ENCODE measurements at regions not wholly inside any gene's neighbourhood (a gene's known extent, or its start where the extent isn't known, plus 50 kb on each side); places are given as distances from the start of the nearest gene placed in this dataset.

DNA sequence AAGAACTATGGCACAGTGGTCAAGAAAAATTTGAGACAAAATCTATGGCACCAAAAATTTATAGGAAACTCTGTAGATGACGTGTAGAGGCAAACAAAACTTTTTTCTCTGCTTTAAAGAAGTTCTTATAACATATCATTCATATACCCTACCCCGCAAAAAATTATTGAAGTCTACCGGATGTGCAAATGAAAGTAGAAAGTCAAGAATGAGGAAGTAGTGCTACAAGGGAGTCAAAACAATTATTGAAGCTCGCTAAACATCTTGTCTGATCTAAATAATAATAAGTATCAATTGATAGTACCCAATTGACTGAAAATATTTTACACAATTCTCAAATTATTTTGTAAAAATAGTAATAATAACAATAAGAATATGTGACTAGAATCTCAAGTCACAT, 398.5 kb downstream of the TAF11L14 start:
- DNase-seq (ENCODE audit: low read depth) = no peak

DNA sequence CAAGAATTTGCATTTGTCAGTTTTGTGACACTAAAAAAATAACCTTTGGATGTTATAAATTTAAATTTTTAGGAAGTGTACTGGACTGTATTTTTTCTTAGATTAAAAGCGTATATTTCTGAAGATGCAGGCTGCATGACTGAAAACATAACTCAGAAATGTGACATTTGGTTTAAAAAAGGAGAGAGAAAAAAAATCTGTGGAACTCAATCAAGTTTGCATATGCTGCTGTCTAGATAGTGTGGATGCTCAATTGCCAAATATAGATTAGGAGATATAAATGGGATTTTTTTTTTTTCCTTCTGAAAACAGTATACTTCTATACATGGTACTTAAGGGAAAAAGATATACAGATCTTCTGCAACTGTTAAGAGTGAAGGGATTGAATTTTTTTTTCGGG, 402.3 kb downstream of the TAF11L14 start:
- no peak for DNase-seq (ENCODE audit: low read depth)

DNA sequence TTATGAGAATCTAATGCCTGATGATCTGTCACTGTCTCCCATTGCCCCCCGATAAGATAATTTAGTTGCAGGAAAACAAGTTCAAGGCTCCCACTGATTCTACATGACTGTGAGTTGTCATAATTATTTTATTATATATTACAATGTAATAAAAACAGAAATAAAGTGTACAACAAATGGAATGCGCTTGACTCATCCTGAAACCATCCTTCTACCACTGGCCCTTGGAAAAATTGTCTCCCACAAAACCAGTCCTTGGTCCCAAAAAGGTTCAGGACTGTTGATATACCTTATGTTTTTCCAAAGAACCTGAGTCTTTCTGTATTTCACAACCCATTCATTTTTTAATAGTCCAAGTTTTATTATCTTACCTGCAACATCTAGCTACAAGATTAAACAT, 403.5 kb downstream of the TAF11L14 start:
- DNase-seq (ENCODE audit: low read depth) = no peak

DNA sequence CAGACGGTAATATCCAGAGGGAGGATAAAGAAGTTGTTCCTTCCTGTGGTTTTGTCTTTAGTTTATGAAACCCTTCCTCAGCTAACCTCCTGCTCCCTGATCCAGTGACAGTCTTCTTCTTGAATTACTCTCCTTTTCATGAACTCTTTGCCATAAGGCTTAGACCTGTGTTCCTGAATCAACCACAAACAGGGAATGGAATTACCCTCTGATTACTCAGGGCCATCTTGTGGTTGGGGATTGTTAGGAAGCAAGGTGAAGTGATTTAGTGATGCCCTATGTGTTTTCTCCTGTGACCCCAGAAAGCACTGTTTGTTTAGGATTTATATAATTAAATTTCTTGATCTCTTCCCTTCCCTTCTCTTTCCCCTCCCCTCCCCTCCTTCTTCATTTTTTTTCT, 409.1 kb downstream of the TAF11L14 start:
- DNase-seq (ENCODE audit: low read depth) = no peak

DNA sequence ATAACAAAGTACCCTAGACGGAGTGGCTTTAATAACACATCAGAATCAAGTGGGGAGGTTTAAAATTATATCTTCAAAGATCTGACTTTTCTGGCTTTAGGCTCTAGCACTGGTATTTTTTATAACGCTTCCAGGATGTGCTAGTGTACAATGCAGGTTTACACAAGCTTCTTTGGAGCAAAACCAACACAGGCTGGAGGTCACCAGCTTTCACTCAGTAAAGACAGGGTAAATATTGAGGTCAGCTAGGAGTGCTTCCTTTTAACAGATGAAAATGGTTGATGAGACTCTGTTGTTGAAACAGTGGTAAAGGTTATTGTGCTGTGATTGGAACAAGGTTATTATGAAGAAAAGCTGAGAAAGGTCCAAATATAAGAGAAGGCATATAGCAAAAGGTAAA, 414.2 kb downstream of the TAF11L14 start:
- no peak for DNase-seq (ENCODE audit: low read depth)

DNA sequence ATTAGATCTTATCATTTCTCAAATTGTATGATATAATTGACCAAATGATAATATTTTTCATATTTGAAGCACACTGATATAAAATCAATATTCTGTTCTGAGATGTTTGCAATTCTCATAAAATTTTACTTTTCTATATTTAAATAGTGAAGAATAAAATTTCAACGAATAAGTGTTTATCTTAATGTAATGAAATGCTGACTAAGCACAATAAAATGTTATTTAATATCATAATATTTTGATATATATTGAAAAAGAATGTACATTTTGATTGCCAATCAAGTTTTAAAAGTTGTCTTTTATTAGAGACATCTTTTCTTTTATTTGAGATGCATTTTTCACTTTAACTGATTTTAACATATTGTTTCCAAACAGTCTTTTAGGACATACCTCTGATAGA, 416.1 kb downstream of the TAF11L14 start:
- DNase-seq (ENCODE audit: low read depth) = no peak

DNA sequence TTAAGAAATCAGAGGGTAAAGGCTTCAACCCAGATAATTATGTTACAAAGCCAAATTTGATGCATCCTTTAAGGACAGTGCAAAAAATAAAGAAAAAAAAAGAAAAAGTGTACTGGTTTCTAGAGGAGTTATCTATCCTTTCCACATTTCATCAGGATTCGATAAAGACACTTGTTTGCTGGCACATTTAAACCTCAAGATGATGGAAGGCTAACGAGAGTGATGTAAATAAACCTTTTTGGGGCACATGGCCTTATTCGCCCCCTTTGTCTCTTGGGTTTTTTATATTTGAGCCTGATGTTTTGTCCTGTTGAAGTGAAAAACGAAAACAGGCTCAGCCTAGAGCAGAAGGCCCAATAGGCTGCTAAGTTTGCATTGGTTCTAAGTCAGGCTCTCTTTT, 416.5 kb downstream of the TAF11L14 start:
- DNase-seq (ENCODE audit: low read depth) = no peak

DNA sequence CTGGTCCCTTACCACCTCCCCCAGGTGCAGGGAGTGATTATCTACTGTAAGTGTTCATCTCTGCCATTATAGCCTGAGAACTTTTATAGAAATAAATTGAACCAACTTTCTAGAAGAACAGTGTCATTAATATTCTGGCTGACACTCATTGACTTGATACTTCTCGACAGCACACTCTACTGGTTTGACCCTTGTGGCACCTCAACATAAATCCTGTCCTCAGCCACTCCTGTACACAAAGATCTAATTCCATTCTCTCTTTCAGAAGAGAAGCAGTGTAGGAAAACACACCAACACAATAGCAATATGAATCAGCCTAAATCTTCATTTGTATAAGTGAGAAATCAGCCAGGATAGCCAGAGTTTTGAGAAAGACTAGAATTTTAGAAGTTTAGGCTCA, 417.7 kb downstream of the TAF11L14 start:
- no peak for DNase-seq (ENCODE audit: low read depth)

DNA sequence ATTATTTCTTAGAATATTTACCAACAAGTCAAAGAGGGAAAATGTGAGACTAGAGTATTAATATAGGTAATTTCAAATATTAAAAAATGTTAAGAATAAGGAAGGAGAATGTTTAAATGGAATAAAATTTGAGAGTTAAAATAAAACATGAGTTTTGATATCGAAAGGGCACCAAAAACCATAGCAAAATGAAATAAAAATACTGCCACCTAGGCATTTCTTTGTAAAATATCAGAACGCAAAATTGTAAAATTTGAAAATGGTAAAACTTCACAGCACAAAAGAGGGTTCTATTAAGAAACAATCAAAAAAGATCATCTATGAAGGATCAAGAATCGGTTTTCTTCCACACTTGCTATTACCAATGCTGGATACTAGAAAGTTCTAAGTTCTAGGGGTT, 418.3 kb downstream of the TAF11L14 start:
- DNase-seq (ENCODE audit: low read depth) = no peak

DNA sequence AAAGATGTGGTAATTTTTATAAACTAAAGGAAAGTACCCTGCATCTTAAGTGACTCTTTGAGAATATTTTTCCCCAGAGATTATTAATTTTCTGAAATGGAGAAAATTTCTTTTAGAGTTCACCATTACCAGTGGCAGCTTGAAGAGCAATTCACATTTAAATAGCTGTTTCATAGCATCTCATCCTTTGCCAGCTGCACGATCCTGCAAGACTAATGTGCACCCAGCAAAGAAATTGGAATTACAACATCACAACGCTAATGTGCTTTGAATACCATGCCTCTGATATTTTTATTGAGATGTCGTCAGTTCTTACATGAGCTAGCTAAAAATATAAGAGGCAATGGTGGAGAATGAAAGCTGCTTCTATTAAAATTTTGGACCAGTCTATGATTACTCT, 423.5 kb downstream of the TAF11L14 start:
- no peak for DNase-seq (ENCODE audit: low read depth)

DNA sequence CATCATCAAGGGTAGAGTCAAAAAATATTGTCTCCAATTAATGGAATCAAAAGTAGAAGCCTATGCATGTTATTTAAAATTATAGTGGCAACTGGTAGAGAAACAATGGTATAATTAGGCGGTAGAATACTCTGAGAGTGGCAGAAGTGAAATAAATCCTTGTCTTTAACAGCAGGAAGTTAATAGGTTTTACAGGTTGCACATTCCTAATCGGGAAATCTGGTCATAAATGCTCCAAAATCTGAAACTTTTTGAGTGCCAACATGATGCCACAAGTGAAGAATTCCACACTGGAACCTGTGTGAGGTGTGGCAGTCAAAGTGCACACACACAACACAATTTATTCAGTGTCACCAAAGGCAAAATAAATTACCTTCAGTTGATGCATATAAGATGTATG, 433.4 kb downstream of the TAF11L14 start:
- DNase-seq (ENCODE audit: low read depth) = no peak

DNA sequence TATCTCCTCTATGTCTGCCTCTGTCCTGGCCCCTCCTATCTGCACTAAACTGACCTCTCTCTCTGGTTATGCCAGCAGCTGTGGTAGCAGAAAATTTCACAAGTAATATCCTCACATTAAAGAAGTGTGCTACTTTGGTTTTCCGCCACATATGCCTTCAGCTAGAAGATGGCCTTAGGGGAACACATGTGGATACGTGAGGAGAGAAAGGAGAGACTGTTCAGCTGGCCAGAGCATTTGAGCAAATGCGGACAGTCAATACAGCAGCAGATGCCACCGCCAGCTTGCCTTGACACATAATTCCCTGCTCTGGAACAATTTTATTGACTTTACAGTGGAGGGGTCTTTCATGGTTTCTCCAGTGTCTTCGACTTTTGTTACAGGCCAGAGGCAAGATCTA, 434.6 kb downstream of the TAF11L14 start:
- DNase-seq (ENCODE audit: low read depth) = no peak

DNA sequence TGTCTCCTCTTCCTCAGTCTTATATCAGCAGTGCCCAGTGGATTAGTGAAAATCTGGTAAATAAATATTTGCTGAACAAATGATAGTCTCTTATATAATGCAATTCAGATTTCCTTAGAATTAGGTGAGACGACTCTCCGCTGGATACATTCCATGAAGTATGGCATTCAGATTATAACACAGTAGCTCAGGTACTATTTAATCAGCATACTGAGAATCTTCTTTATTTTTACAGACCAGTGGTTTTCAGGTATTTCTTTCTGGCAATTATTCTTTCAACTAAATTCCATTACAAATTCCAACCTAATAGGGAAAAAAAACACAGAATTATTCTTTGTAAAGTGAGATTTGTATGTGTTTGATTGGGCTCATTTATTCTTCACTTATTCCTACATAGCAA, 435.5 kb downstream of the TAF11L14 start:
- DNase-seq (ENCODE audit: low read depth) = no peak

DNA sequence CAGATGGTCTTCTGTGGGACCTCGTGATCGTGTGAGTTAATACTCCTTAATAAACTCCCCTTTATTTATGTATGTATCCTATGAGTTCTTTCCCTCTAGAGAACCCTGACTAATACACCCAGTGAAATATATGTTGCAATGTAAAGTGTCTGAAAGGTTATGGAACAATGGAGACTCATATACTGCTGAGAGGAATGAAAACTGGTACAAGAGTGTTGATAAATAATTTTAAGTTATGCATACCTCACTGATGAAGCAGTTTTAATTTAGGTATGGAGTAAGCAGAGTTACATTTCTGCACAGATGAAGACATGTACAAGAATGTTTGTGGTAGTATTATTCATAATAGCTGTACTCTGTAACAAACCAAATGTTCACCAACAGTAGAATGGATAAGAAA, 438.3 kb downstream of the TAF11L14 start:
- no peak for DNase-seq (ENCODE audit: low read depth)

DNA sequence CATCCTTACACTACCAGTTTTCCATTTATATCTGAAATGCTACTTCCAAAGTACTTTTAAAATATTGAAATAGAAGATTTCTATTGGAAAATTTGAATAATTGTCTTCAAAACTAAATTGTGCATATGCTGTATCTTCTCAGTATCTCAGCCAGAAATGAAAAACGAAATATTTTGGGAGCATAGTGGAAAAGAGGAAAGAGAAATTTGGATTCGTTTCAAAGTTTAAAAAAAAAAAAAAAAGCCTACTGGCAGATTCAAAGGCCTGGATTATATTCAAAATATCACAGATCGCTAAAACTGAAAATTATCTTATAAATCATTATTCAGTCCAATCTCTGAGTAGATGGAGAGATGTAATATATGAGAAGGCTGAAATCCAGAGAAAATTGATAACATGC, 440.7 kb downstream of the TAF11L14 start:
- DNase-seq (ENCODE audit: low read depth) = no peak

DNA sequence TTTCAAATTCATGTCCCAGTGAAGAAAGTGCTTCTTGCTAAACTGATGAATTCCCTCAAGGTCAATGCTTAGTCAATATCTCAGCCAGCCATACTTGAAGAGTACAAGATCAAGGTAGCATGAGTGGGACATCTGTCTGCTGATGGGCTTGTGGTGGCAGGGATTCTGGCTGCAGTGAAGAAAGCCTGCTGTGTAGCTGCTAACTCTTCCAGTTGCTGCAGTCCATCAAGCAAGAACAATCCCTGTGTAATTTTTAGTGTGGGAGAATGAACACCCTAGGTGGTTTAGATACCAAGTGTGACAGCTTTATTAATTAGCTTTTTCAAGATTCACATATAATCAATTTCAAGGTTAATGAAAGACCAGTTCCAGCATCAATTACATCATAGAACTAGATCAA, 443.9 kb downstream of the TAF11L14 start:
- DNase-seq (ENCODE audit: low read depth) = no peak

DNA sequence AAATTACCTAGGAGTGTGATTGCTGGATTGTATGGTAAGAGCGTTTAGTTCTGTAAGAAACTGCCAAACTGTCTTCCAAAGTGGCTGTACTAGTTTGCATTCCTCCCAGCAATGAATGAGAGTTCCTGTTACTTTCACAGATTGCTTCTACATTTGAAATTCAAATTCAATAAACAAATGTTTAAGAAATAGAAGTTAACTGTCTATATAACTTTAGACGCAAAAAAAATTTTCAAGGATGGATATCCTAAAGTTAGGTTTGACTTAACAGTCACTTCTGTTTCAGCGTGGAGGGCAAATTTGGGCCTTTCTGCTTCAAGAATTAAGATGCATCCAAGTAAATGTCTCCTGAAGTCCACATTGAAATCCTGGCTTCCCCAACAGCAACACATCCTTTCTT, 445.6 kb downstream of the TAF11L14 start:
- no peak for DNase-seq (ENCODE audit: low read depth)

DNA sequence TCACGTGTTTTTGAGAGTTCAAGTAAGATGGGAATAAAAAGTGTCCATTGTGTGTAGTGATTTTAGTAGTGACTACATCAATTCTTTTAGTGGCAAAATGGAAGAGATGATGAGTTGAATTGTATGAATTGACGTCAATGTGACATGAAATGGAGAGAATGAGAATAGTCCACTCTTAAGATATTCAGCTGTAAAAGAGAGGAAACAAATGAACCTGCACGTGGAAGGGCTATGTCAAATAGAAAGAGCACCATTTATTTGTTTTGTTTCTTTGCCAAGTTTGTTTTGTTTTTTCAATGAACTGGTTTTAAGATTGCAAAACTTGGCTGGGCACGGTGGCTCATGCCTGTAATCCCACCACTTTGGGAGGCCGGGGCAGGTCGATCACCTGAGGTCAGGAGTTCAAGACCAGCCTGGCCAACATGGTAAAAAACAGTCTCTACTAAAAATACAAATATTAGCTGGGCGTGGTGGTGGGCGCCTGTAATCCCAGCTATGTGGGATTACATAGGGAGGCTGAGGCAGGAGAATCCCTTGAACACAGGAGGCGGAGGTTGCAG, 453.8 kb downstream of the TAF11L14 start:
- DNase-seq (ENCODE audit: low read depth) = no peak

DNA sequence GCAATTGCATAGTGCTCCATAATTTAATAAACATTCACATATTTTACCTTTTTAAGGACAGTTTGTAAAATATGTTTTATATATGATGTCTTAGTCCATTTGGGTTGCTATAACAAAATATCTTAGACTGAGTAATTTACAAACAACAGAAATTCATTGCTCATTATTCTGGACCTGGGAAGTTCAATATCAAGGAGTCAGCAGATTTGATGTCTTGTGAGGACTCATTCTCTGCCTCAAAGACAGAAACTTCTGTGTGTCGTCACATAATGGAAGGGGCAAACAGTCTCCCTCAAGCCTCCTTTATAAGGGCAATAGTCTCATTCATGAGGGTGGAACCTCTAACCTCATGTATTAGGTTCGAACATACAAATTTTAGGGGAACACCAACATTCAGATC, 455.9 kb downstream of the TAF11L14 start:
- no peak for DNase-seq (ENCODE audit: low read depth)

DNA sequence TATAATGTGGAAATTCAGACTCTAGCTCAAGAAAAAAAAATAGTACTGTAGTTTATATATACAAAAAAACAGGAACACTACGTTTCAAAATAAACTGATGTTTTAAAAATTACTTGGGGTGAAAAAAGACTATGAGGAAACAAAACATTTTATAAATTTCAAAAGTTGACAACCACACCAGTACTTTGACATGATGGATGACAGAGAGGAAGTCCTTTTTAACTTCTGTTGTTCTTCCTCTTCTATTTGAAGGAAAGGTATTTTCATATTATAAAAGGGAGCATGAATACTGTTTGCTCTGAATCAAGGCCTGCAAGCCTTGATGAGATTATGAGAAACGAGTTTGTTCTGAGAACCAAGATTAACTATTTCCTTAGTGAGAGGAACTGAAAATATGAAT, 456.9 kb downstream of the TAF11L14 start:
- DNase-seq (ENCODE audit: low read depth) = no peak

DNA sequence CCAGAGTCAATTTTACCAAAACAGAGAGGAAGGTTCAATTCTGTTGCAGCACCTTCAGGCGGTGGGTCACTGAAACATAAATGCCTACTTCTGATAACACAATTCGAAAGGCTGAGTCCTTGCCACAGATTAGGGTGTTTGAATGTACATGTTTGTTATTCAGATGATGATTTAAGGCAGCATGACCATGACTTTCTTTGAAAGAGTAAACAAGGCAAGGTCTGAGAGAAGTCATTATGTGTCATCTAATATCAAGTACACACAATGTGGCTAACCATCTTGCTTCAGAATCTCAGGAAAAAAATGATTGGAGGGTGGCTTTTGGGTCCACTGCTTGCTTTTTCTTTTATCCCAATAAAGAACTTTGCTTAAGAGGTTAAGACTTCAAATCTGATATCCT, 457.5 kb downstream of the TAF11L14 start:
- DNase-seq (ENCODE audit: low read depth) = no peak

DNA sequence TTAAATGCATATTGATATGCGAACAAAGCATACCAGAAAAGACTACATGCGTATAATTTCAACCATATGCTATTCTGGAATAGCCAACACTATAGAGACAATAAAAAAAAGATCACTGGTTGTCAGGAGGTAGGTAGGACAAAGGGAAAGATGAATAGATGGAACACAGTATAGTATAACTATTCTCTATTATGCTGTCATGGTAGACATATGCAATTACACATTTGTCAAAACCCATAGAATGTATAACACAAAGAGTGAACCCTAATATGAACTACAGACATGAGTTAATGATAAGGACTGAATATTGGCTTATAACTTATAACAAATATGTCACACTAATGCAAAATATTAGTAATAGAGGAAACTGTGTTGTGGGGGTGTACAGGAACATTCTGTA, 460.8 kb downstream of the TAF11L14 start:
- no peak for DNase-seq (ENCODE audit: low read depth)

DNA sequence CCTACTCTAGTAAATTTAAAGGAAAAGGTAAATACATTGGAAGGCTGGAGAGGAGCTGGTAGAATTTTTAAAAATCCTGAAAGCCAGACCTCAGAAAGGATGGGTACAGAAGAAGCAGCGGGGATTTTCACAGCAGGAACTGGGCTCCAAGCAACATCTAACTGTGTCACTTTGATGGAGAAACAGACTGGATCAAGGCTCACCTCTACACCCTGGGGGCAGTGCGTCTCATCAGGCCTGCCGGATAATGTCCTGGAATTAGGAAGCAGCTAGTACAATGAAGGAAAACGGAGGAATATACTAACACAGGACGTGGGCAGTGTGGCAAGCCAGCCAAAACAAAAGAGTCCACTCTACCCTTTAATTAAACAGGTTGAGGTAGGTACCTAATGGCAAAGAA, 463.6 kb downstream of the TAF11L14 start:
- no peak for DNase-seq (ENCODE audit: low read depth)

DNA sequence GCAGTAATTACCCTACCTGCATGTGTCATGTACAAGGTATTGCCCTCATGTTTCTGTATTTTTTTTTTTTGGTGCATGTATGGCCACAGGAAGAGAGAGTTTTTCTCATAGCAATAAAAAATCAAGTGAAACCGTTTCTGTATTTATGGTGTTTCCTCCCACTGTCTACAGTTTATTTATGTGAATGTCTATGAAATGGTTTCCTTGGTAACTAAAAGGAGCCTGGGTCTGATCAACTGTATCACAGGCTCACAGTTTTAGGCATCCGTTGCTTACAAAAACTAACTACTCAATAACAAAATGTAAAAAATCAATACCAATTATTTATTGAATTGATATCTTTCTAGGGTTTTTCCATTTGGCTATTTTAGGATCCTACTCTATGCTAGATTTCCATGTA, 464.4 kb downstream of the TAF11L14 start:
- no peak for DNase-seq (ENCODE audit: low read depth)

Measured in myocyte (in vitro differentiated cells).